ENCODE measurements at regions not wholly inside any gene's neighbourhood (a gene's known extent, or its start where the extent isn't known, plus 50 kb on each side); places are given as distances from the start of the nearest gene placed in this dataset.

DNA sequence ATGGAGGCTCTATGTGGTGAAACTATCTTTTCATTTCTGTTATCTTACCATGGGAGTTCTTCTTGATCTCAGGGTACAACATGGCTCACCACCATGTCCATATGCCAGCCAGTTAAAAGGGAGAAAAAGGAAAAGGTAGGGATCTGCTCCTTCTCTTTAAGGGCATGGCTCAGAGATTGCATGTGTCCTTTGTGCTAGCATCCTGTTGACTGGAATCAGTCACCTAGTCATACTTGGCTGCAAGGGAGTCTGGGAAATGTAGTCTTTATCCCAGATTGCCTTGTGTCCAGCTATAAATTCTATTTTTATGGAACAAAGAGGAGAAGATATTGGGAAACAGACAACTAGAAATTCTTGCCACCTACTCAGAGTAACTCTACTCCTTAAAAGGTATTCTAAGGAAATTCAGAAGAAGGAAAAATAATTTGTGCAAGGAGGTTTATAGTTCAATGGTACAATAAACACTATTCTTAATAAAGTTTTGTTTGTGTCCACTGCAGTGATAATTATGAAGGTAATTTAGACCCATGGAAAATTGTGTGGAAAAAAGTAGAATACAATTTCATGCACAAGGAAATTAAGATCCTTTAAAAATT, 86.4 kb upstream of the RPH3A start:
- TF ChIP-seq ZNF274 (IDR thresholded peaks at IDR 0.05; ENCODE audit: low read depth, low read length) (no peak), YY1 (IDR thresholded peaks at IDR 0.05; ENCODE audit: insufficient read depth, insufficient read length) (no peak), SUZ12 (IDR thresholded peaks at IDR 0.05; ENCODE audit: extremely low read depth, insufficient read depth, insufficient read length) (no peak)
